Astrocyte (in vitro differentiated cells and primary cell): ENCODE measurements at regions not wholly inside any gene's neighbourhood (a gene's known extent, or its start where the extent isn't known, plus 50 kb on each side); places are given as distances from the start of the nearest gene placed in this dataset.

Experiments
- EZH2 ChIP-seq: IDR thresholded peaks from 2 replicates; pipeline ENCODE4 v1.6.1; 2012; ENCODE audit warnings: mild to moderate bottlenecking, low read length, inconsistent platforms; ENCODE audit not compliant: insufficient read depth
- TF ChIP-seq, protein P1 (sequence below): IDR thresholded peaks from 2 replicates; pipeline ENCODE4 v1.5.1; 2011; ENCODE audit warnings: low read depth, mild to moderate bottlenecking, inconsistent platforms, low read length, moderate library complexity; ENCODE audit not compliant: insufficient read depth

GRCh38 chr2:211270257-211270656, 713.9 kb downstream of the CPS1 start:
- TF ChIP-seq, protein P1, sequence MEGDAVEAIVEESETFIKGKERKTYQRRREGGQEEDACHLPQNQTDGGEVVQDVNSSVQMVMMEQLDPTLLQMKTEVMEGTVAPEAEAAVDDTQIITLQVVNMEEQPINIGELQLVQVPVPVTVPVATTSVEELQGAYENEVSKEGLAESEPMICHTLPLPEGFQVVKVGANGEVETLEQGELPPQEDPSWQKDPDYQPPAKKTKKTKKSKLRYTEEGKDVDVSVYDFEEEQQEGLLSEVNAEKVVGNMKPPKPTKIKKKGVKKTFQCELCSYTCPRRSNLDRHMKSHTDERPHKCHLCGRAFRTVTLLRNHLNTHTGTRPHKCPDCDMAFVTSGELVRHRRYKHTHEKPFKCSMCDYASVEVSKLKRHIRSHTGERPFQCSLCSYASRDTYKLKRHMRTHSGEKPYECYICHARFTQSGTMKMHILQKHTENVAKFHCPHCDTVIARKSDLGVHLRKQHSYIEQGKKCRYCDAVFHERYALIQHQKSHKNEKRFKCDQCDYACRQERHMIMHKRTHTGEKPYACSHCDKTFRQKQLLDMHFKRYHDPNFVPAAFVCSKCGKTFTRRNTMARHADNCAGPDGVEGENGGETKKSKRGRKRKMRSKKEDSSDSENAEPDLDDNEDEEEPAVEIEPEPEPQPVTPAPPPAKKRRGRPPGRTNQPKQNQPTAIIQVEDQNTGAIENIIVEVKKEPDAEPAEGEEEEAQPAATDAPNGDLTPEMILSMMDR: no peak
- TF ChIP-seq EZH2: no peak
